Upper lobe of left lung (tissue), 4 donors: ENCODE measurements at regions not wholly inside any gene's neighbourhood (a gene's known extent, or its start where the extent isn't known, plus 50 kb on each side); places are given as distances from the start of the nearest gene placed in this dataset.

Experiments used
- CTCF ChIP-seq, 6 experiments: fragments of 450-650 bp in 4 of 6; fragments of 200-600 bp in 2 of 6; sonication (generic) in 2 of 6; IDR thresholded peaks; one replicate each; pipeline ENCODE4 v1.5.1; 2016 to 2019; ENCODE audit warnings: antibody characterized with exemption in 6 of 6
- EP300 ChIP-seq, 4 donors: sonication (generic); formaldehyde crosslinking; IDR thresholded peaks; one replicate each; pipeline ENCODE4 v1.5.1; 2017; ENCODE audit warnings: antibody characterized with exemption in 4 of 4, control low read depth in 2 of 4
- POLR2A ChIP-seq, 4 donors: fragments of 450-650 bp; IDR thresholded peaks; one replicate each; pipeline ENCODE4 v1.5.1; 2016 to 2017; ENCODE audit warnings: antibody characterized with exemption in 4 of 4, mild to moderate bottlenecking in 2 of 4
- POLR2AphosphoS5 ChIP-seq, 2 donors: sonication (generic); formaldehyde crosslinking; IDR thresholded peaks; one replicate each; pipeline ENCODE4 v1.5.1; 2017; ENCODE audit warnings: antibody characterized with exemption in 2 of 2

GRCh38 chr1:209421978-209422680, 161.4 kb upstream of the CAMK1G start:
- TF ChIP-seq POLR2AphosphoS5 (IDR thresholded peaks at IDR 0.05) (no peak), POLR2A (IDR thresholded peaks at IDR 0.05) (no peak), CTCF (IDR thresholded peaks at IDR 0.05) (no peak), EP300 (IDR thresholded peaks at IDR 0.05) (no peak)
